NOMO-1 treated with DMSO at 0.1 percent for 48 hours (cell line): ENCODE measurements at regions not wholly inside any gene's neighbourhood (a gene's known extent, or its start where the extent isn't known, plus 50 kb on each side); places are given as distances from the start of the nearest gene placed in this dataset.

Source experiments
- DNase-seq: peaks from one replicate; lab custom pipeline; 2025; ENCODE audit not compliant: unreplicated experiment; lab: John Stamatoyannopoulos, UW

DNA sequence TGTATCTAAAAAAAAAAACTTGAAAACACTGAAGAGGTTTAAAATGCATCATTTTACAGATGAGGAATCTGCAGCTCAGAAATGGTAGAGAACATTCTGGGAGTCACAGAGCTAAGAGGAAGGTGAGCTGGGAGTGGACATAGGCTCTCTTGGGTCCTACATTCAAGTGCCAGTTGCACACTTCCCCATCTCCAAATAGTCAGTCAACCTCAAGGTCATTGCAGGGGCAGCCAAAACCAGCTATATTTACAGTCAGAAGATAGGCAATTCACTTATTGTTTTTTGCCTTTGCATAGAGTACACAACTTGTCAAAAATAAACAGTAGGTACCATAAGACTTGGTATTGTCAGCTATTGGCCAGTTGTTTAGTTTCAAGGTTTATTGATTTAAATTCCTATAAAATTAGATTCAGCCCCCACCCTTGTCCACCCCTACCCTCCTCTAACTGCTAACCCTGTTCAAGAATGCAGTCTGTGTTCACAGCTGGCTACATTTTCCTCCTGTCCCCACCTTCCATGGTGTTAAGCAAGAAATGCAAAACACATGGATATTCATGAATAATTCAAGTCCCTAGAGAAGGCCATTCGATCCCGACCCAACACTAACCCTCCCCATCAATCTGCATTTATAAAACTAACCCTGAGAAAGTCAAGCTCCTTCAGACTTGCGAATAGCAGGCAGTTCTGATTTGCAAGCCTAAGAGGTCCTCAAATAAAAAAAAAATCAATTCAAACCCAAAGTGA lies 567.0 kb upstream of the MCTP2 start:
- DNase-seq: no peak

DNA sequence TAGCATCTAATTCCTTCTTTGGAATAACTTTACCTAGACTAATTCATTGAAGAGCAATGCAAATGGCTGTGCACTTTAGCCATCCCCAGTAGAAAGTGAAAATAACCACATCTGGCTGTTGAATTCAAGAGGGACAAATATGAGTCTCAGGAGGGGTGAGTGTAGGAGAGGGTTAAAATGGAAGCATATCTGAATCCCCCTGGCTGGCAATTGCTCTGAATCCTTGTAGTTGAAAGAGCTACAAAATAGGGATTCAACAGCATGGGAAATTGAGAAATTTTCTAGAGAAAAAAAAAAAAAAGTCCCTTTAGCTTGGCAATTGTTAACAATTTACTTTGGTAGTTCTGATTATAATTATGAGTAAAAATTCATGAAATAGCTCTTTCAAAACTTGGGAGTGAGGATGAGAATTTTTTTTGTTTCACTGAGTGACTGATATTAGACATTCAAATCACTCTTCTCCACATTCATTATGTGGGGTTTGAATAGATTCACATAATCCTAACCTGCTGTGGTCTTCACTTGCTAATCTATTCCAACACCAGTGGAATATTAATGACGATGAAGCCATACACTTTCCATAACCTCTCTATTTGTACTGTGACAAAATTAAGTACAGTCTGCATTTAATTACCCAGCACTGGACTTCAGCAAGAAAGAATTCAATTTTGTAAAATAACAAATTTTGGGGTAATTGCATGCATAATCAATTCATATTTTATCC lies 569.0 kb upstream of the MCTP2 start:
- no peak for DNase-seq

DNA sequence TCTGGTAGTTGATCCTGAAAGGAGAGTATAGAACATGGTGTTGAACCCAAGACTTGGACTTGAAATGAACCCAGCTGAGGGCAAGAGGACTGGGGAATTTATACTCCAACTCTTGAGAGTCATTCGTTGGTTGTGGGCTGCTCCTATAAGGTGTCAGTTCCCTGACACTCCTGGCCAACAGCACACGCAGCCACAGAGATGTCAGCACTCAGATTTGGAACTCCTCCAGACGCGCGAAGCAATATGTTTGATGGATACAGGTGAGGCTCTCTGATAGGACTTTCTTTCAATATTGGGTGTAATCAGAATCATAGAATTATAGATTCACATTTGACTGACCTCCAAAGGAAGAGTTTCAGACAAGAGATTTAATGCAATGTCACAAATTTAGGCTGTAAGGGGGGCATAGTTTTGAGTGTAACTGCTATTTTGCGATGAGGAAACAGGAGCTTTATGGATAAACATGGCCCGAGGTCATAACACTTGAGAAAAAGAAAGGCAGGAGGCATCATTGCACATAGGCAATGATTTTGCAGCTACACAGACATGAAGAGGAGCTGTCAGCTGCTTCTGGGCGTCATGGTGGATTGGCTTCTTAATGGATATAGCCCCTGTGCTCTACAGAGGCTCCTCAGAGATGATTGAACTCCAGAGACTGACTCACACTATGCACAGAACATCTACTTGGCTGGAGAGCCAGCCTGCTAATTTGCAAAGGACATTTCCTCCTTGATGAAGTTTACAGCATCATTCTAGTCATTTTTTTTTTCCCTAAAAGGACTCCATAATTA lies 569.2 kb upstream of the RGMA start:
- DNase-seq: no peak

DNA sequence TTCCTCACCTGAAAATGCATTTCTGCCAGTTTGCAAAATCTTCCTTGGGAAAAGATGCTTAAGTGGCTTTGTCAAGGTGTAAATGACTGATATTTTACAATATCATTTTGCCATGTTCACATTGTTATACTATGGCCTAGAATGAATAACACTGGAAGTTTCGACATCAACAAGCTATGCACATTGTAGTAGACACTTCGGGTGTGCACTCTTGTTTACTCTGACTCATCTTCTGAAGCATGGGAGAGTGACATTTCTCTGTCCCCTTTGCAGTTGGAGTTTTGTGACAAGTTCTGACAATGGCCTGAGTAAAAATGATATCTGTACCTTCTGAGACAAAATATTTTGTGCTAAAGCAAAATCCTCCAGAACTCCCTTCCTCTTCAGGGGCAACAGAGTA lies 567.0 kb upstream of the RGMA start:
- no peak for DNase-seq

DNA sequence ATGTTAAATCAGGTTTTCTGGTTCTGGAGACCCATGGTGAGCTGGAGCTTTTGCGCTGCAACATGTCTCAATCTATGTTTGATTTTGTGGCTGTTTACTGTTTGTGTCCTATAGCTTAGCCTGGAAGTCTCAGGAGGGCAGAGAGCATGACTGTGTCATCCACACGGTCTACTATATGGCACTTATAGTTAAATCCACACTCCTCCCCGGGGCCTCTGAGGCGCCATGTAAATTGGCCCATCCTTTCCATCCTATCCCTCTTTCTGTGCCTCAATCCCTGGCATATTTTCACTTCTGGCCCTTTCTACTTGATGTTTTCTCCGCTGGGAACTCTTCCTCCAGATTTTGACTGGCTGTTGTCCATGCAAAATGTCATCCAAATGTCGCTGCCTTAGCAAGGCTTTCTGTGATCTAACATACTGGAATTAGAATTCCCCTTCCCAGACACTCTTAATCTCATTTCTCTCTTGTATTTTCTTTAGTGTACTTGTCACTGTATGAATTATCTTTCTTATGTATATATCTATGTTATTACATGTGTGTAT lies 560.8 kb upstream of the RGMA start:
- no peak for DNase-seq

DNA sequence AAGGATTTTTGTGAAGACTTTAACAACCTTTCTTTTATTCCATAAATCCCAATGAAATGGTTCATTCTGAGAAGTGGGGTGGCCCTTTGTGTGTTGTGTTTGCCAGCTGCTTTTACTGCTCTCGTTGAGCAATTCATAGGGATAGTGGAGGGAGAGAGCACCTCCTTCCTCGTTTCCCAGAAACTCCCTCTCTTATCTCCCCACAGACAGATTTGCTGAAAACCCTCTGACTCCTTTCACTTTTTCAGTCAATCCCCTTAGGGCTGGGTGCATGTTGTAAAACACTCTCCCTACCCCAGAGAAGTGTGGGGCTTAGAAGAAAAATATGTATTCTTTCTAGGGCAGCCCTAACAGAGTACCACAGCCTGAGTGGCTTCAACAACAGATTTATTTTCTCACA lies 557.2 kb upstream of the RGMA start:
- no peak for DNase-seq

DNA sequence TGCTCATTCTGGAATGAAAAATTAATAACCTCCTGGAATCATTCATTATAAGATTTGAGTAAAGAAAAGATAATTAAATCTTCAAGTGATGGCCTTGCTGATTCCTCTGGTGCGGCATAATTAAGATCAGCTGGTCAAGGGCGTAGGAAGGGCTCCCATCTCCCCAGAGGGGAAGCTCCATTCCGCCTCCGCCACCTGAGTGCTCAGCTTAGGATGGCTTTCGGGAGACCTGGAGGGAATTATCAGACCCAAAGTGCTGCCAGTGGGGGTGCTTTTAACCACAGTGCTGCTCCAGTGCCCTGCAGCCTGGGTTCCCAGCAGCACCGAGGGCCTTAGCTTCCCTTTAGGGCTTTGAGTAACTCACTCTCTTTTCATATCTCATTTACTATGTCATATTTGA lies 556.6 kb upstream of the RGMA start:
- DNase-seq: no peak

DNA sequence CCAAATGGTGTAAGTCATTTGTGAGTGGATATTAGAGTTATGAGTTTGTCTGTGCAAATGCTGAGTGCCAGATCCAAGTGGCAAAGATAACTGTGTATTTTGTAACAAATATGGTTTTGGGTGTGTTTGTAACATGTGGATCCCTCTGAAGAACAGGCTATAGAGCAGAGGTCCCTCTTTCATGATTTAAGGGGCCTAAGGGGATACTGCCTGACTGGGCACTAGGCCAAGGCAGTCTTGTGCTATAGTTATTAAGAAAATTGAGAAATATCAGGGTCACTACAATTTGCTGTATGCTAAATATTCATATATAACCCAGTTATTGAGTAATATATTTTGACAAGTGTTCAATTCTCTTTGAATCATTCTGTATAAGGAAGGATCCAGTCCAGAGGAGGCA lies 555.6 kb upstream of the RGMA start:
- no peak for DNase-seq

DNA sequence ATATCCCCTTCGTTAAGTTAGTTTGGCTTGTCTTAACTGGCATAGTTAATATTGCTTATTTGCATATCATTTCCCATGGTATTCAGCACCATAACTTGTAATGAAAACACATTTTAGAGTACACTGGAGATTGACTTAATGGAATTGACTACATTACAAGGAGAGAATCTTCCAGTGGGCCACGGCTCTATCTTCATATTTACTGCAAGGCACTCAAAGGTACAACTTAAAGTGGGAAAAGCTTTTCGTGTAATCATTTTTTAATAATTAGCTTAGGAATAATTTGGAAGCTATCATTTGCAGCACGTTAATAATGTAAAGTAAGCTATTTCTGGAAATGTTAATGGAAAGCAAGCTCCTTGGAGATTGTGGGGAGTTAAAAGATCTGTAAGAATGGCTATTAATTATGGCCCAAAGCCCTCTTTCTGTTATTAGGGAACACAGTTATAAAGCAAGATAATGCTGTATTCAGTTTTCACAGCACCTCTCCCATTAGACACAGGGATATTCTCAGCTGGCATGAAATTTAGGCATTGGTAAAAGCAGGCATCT lies 551.5 kb upstream of the RGMA start:
- no peak for DNase-seq

DNA sequence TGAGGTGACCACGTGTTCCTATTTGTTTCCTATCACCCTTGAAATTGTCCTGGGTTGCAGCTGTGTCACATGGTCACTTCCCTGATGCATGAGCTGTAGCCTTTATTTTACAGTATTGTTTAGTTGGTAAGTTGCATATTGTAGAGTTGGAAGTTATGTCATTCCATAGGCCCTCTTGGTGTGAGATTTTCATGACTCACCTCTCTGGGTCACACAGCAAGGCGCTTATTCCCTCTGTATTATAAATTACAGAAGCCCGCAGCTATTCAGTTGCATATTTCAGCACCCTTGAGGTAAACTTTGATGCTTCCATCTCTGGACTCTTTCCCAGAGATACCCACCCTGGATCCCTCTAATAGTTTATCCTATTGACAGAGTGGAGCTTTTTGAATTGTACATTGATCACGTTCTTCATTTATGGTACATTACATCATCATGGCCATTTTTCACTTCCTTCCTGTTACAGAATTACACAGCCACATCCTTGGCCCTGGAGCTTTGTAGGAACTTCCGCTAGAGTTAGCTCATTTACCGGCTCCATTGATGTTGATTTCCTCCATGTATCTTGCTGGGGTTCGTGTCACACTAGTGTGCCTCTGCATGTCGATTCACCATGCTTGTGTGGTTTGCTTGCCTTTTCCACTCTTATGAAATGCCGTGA lies 543.1 kb upstream of the RGMA start:
- DNase-seq: no peak

DNA sequence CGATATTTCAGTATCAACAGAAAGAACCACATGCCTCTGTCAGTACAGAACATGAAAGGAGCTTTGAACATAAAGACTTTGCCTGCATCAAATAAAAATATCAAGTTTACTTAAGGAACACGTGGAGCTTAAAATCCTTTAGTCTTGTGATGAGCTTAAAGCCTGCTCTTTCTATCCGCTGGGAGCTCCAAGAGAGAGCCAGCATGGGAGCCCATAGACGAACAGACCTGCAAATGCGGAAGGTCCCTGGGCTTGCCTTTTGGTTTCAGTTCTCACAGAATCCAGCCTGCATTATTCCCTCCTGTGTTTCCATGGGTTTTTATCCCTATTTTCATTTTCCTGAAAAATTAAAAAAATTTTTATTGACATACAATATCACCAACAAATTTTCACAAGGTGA lies 530.6 kb upstream of the RGMA start:
- no peak for DNase-seq

DNA sequence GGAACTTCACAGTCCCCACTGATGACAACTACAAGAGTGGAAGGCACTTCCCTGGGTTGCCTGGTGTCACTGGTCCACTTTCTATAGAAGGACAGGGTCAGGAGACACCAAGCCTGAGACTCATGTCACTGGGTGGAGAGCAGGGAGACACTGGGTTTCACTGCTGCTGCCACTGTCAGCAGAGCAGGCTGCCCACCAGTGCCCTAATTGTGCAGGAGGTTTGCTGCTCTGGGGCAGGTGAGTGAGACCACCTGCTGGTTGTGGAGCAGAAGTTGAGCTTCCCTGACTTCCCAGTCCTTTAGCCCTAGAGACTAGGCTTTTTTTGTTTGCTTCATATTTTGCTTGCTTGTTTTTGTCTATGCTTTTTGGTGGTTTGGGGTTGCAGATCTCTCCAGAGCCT lies 528.4 kb upstream of the RGMA start:
- no peak for DNase-seq

DNA sequence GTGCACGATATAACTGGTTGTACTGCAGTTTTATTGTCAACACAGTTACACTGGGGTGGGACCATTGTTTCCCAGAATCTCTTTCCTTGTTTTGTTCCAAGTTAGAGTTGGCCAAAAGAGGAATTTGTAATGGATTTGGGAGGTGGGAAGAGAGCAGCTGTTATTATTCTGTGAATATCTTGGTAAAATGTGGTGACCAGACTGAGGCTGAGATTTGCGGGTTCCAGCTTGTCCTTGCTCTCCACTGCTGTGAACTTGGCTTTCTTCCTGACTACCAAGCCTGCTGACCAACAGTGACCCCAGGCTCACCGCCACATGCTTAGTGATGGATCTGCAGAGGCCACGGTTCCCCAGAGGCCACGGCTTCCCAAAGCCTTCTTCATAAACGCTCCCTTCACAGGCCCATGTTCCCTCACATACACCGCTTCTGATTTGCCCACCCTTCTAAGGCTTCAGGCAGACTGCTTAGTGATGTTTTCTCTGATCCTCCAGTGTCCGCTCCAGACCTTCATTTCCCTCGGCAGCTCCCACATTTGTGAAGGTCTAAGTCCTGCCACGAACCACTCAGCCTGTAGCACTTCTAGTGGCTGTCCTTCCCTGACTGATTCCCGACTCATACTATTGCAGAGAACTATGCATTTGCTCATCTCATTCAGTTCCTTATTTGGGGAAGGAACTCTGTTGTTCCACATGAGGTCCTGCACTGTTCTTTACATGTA lies 525.5 kb upstream of the RGMA start:
- DNase-seq: no peak

DNA sequence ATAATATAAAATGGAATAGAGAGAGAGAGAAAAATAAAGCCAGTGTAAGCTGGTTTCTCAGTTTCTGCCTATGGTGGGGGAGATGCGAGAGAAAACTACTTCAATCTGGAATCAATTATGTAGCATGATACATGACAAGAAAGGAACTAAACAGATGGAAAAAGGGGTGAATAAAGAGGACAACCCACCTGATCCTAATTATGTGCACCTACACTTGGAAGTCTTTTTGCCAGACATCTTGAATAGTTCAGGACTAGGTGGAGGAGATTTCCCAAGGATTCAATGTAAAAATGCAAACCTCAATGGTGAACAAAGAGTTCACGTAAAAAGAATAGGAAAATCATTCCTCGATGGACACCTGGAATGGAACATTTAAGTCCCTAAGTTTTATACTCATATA lies 524.4 kb upstream of the RGMA start:
- DNase-seq: no peak

DNA sequence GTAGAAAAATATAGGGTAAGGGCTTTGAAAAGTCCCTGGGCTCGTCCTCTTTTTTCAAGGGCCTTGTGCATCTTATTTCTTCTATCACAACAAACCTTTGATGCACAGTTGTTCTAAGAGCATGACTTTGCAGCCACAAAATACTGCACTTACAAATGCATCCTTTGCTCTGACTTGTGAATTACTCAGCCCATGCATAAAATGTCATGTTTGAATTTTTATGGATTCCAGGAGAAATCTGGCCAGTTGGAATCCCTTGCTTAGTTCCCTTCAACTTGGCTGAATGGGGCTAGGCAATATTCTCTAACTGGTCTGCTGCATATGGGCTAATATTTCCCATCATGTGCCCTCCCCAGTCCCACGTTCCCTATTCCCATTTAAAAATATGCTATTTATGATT lies 523.9 kb upstream of the RGMA start:
- no peak for DNase-seq

DNA sequence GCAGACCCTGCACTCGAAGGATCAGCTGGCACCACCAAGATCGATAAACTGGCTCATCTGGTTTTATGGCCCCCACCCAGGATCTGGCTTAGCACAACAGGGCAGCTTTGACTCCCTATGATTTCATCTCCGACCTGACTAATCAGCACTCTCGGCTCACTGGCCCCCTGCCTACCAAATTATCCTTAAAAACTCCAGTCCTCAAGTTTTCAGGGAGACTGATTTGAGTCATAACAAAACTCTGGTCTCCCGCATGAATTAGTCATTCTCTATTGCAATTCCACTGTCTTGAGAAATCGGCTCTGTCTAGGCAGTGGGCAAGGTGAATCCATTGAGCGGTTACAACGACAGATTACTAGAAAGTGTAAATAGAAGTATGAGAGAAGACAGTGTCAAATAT lies 521.9 kb upstream of the RGMA start:
- DNase-seq: no peak

DNA sequence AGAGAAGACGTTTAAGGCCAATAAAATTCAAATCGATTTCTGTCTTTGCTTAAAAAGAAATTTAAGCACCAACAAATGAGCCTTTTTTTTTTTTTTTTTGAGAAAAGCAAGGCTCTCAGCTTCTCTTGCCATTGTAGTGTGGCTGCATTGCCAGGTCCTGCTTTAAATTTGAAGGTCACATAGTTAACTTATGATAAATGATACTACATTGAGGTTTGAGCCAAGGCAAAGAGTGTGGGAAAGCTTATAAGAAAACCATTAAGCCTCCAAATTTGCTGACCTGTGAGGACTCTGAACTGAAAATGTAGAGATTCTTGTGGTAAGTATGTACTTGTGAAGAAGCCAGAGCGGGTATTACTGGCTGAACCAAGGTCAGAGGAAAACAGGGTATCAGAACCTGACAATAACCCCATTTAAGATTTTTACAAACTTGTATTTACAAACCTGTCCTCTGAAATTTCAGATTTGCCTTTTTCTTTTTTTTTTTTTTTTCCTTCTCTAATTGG lies 519.7 kb upstream of the RGMA start:
- no peak for DNase-seq

DNA sequence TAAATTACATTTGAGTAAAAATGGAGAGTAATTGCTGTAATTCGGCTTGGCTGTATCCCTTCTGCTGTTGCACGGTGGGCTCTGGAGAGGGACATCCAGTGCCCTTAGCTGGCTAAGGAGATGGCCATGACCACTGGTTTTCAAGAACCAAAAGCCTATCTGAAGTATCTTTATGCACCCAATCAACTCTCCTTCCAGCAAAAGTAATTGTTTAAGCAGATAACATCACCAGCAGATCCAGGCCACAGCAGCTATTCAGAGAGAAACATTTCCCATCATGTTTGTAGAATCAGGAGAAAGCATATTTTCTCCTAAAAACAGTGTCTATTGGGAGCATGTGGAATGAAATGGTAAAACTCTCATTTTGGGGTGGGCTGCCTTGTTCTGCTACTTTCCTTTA lies 514.5 kb upstream of the RGMA start:
- DNase-seq: no peak

DNA sequence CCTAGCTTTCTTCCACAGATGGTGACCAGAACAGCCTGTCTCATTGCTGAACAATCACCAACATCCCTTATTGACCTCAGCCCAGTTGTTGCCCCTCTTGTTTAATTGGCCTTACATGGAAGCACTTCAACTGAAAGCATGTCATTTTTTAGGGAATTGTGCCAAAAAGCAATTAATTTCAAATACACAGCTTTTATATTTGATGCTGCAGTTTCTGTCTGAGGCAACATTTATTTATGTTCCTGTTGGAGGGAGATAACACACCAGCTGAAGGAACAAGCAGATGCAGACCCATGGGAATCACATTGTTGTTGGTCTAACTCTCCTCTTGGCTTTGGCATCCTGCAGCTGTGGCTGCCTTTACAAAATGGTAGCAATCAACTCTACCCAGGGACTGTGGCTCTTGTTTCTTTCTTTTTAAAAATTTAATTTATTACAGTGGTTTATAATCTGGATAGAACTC lies 498.1 kb upstream of the RGMA start:
- no peak for DNase-seq

DNA sequence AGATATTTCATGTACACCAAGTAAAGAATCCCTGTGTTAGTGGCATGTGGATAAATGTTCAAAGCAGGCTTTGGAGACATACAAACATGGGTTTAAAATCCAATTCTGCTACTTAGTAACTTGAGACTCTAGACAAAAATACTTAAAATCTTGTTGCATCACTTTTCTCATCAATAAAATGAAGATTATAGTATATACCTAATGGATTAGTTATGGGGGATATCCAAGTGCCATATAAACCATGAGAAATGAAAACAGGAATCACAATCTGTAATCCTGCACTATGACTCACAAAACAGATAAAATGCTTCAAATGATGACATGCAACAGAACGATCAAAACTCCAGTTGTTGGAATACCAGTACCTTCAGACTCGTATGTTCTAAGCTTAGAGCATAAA lies 496.0 kb upstream of the RGMA start:
- no peak for DNase-seq
